IPS-NIHi11 (cell line): ENCODE measurements at regions not wholly inside any gene's neighbourhood (a gene's known extent, or its start where the extent isn't known, plus 50 kb on each side); places are given as distances from the start of the nearest gene placed in this dataset.

Experiments
- DNase-seq: peaks from one replicate; pipeline ENCODE4 v3.0.0; 2012; ENCODE audit warnings: mixed read lengths, low spot score

DNA sequence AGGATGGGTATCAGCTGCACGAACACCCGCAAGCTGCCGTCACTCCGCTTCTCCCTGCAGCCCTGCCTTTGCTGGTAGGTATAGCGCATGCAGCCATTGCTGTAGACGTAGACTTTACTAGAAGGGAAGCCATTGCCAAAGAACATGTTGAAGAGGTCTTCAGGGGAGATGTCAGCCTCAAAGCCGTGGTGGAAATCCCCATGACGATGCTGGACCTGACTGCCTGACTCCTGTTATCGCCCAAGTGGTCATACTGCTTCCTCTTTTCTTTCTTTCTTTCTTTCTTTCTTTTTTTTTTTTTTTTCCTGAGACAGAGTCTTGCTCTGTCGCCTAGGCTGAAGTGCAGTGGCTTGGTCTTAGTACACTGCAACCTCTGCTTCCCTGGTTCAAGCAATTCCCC is 68.7 kb upstream of the SPRED2 start:
- DNase-seq: no peak

DNA sequence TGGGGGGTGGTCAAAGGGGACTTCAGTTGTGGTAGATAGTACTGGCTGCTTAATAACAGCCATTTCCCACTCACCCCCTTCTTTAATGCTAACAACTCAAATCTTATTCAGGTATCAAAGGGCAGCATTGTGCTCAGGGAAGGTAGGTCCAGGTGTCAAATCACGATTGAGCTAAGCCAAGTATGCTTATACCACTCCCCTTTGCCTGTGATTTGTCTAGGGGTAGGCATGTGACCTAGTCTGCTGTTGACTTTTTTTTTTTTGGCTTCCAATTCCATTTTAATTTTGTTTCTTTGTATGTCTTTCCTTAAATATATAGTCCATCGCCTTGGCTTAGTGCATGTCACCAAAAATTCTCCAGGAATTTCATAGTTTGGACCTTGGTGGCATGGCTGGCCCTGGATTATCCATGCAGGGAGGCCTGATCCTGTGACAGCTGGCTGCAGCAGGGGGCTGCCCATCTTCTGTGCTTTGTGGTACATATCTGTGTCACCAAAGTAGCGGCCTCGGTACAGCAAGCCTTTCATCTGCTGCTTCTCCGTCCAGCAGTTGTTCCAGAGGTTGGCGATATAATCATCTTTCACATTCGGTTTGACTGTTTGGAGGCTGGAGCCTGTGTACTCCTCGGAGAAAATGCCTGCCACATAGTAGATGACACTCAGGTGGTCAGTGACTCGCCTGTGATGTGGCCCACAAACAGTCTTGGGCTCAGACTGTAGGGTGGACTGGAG is 68.1 kb upstream of the SPRED2 start:
- DNase-seq: no peak

DNA sequence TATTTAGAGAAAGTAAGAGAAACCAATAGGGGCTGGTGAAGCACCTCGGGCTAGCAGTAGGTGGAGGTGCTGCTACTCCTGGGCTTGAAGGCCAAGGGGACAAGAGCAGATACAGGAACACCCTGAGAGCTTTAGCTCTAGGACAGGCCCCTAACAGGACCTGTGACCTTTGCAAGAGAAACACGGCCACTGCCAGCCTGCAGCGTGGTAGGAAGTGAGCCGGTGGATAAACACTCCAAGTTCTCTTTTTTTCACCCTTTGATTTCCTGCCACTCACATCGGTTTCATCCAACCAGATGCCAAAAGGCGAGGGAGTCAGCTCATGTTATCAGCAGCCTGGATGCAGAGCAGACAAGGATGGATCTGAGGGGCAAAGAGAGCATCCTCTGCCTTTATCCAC is 66.8 kb upstream of the SPRED2 start:
- DNase-seq: no peak

DNA sequence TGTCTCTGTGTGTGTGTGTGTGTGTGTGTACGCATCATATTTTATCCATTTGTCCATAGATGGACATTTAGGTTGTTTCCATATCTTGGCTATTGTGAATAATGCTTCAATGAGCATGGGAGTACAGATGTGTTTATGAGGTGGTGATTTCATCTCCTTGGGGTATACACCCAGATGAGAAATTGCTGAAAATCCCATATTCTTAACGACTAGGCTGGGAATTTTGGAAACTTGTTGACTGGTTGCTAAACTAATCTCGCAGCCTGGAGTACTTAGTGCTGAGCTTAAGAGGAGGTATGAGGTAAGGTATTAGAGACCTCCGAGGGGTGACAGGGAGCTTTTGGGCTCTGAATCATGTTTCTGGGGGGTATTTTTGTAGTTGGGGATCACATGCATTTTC is 66.0 kb upstream of the SPRED2 start:
- no peak for DNase-seq

DNA sequence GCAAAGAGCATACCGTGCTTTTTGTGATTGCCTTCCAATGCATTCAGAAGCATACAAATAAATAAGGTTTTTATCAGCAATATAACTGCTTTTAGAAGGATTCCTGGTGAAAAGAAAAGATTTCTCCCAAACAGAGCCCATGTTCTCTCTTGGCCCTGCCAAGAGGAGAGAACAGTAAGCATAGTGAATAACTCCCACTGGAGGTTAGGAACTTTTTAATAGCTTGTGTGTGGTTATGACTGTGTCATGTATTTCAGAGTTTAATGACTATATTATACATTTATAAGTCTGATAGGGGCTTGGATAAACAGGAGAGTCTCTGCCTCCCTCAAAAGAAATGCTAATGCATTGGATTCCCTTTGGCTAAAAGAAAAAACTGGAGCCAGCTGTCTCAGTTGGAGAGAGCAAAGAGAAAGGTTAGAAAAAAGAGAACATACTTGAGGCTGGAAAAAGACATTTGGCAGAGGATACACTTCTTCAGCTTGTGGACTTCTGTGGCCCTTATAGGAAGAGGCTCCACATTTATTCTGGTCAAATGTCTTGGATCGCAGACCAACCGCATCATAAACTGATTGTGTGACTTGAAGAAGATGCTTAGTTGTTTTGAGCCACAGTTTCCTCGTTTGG is 63.0 kb upstream of the SPRED2 start:
- no peak for DNase-seq

DNA sequence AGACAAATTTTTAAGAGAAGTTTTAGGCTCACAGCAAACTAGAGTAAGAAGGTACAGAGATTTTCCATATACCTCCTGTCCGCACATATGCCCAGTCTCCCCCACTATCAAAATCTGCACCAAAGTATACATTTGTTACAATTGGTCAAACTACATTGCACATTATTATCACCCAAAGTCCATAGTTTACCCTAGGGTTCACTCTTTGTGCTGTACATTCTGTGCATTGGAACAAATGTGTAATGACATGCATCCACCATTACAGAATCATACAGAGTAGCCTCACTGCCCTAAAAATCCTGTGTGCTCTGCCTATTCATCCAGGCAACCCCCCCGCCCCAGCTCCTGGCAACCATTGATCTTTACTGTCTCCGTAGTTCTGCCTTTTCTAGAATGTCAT is 61.7 kb upstream of the SPRED2 start:
- DNase-seq: no peak

DNA sequence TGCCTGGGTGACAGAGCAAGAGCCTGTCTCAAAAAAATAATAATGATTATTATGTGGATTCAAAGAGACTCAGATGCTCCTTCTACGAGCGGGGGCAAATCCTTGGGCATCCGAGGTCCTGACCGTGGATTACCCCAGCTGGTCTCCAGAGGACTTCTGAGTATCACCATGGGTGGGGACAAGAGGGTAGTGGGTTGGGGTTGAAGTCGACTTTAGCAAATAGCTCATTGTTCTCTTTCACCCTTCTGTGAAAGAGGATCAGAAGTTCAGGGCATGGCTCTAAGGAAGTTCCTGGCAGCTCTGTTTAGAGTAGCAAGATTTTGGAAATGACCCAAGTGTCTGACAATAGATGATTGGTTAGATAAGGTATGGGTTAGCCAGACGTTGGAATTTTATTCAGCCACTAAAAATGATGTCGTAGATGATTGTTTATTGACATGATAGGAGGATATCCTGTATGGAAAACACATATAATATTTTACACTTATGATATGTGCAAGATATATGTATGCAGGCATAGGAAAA is 59.0 kb upstream of the SPRED2 start:
- DNase-seq: no peak

DNA sequence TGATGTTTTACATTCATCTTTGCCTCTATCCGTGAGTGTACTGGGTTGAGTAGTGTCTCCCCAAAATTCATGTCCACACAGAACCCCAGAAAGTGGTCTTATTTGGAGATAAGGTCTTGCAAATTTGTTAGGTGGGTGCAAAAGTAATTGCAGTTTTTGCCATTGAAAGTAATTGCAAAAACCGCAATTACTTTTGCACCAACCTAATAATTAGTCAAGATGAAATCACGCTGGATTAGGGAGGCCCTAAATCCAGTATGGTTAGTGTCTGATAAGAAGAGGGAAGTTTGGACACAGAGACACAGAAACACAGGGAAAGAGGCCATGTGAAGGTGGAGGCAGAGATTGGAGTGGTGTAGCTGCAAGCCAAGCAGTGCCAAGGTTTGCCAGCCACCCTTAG is 57.8 kb upstream of the SPRED2 start:
- no peak for DNase-seq

DNA sequence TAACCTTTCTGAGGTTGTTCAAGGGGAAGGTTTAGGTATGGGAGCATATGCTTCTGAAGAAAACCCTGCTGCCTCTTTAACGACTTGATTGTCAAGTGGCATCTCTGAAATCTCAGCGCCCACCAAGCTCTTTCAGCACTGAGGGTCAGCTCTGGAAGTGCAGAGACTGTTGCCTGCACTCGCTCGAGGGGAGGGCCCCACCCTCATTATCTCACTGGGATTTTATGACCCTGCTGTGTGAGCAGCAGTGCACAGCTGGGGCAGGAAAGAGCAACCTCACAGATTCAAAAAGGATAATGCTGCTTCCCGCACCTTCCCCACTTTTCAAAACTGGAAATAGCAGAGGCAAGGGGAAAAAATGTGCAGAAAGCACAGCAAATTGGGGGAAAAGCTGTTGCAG is 56.9 kb upstream of the SPRED2 start:
- no peak for DNase-seq

DNA sequence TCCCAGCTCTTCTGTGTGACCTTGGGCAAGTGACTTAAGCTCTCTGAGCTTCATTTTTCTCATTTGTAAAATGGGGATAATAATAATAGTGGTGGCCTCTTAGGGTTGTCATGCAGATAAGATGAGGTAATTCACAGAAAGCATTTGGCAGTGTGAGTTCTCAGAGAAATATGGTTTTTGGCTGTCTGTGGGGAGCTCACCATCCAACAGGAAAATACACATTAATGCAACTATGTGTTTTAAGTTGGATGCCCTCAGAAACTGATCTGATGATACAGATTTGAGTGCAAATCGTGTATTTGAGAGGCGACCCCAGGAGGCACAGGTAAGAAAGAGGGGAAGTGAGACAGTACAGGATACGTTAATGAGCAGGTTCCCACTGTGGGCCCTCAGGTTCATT is 56.1 kb upstream of the SPRED2 start:
- no peak for DNase-seq

DNA sequence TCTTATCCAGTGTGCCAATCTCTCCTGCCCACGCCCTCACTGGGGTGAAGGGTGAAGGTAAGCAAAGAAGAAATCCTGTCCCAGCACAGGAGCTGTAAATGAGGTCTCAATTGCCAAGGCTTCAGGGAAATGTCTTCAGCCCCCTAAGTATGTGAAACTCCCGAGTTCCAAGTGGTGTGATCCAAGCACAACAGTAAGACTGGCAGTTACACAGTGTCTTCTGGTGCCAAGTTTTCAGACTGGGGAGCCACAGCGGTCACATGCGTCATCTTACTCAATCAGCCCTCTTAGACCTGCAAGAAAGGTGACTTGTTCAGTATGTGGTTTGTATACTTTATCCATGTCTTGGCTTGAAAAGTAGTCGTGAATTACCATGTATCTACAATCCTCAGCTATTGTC is 55.0 kb upstream of the SPRED2 start:
- no peak for DNase-seq

DNA sequence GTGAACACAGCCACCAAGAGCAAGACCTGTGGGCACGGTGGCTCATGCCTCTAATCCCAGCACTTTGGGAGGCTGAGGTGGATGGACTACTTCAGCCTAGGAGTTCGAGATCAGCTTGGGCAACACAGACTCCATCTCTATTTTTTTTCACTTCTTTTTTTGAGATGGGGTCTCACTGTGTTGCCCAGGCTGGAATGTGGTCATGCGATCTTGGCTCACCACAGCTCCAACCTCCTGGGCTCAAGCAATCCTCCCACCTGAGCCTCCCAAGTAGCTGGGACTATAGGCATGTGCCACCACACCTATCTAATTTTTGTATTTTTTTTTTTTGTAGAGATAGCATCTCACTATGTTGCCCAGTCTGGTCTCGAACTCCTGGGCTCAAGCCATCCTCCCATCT is 54.4 kb upstream of the SPRED2 start:
- no peak for DNase-seq

DNA sequence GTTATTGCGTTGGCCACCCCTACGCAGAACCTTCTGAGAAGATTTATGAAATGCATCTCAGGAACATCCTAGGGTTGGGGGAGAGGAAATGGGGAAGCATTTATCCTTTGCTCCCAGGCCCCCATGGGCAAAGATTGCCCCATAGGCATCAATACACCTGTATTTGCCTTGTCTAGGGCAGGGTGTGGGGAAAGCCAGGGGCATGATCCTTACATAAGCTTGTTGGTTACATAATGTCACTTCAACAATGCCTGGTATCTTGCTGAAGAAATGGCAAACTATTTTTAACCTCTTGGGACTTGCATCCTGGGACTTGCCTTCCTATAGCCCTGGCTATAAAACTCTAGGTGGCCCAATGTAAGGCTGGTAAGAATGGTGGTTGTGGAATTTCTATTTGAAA is 53.9 kb upstream of the SPRED2 start:
- no peak for DNase-seq

DNA sequence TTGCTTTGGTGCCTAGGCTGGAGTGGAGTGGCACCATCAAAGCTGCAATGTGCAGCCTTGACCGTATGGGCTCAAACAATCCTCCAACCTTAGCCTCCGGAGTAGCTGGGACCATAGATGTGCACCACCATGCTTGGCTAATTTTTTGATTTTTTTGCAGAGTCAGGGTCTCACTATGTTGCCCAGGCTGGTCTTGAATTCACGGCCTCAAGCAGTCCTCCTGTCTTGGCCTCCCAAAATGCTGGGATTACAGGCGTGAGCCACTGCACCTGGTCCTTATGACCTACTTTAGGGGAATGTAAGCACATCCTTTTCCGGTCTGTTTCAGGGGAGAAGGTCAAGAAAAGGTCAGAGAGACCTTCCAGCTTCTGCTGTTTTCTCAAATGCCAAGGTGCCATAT is 53.4 kb upstream of the SPRED2 start:
- DNase-seq: no peak

DNA sequence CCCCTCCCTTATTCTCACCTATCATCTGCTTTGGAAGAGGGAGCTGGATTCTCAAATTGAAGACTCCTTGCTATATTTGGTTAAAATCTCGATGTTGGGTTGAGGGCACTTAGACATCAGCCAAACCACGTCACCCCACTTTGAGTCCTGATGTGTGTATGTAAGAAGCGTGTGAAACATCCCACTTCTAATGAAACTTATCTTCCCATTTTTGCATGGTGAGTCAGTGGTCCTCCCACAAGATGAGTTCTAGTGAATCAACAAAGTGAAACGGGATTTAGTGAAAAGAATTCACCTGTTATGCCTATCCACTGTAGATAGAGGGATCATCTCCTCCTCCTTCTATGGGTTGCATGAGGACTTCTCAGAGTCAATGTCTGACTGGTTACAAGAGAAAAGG is 51.4 kb upstream of the SPRED2 start:
- DNase-seq: no peak

DNA sequence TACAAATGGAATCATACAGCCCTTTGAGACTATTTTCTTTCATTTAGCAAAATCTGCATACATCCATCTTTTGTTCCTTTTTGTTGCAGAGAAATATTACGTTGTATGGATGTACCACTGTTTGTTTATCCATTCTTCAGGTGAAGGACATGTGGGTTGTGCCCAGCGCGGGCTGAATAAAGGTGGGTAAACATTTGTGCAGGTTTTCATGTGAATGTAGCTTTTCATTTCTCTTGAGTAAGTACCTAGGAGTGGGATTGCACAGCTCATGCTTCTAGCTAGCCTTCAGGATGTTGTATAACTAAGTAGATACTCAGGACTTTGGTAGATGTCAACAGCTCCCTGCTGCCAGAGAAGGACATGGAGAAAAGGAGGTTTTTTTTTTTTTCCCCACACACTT is 50.6 kb upstream of the SPRED2 start:
- no peak for DNase-seq
